Osteoblast (primary cell): ENCODE measurements at regions not wholly inside any gene's neighbourhood (a gene's known extent, or its start where the extent isn't known, plus 50 kb on each side); places are given as distances from the start of the nearest gene placed in this dataset.

Experiments used
- DNase-seq: peaks from one replicate; pipeline ENCODE4 v3.0.0; 2011; ENCODE audit warnings: low spot score, mixed read lengths; ENCODE audit not compliant: insufficient read length; ENCODE audit errors: missing footprints
- H2AFZ ChIP-seq: 2 replicates; pipeline ENCODE4 v1.6.0; 2011; ENCODE audit warnings: mild to moderate bottlenecking, low read length
- H3K27ac ChIP-seq: 2 replicates; pipeline ENCODE4 v1.5.1; 2011; ENCODE audit warnings: mild to moderate bottlenecking, low read depth, low read length, moderate library complexity
- H3K27me3 ChIP-seq: 2 replicates; pipeline ENCODE4 v1.6.0; 2012; ENCODE audit warnings: mild to moderate bottlenecking, control low read depth, inconsistent platforms, low read length, moderate library complexity; ENCODE audit not compliant: insufficient read depth
- H3K36me3 ChIP-seq: 2 replicates; pipeline ENCODE4 v1.5.1; 2011; ENCODE audit warnings: mild to moderate bottlenecking, low read length, control low read depth, moderate library complexity; ENCODE audit not compliant: insufficient read depth
- H3K4me1 ChIP-seq: 2 replicates; pipeline ENCODE4 v1.5.1; 2011; ENCODE audit warnings: mild to moderate bottlenecking, low read length, control low read depth, moderate library complexity; ENCODE audit not compliant: insufficient read depth
- H3K4me2 ChIP-seq: 2 replicates; pipeline ENCODE4 v1.6.0; 2011; ENCODE audit warnings: mild to moderate bottlenecking, low read length; ENCODE audit not compliant: insufficient read depth
- H3K4me3 ChIP-seq: fragments of 200-600 bp; sonication (generic); 3 replicates; pipeline ENCODE4 v1.5.1; 2012; ENCODE audit warnings: mild to moderate bottlenecking, low read length, inconsistent platforms; ENCODE audit not compliant: insufficient read depth
- H3K79me2 ChIP-seq: 2 replicates; pipeline ENCODE4 v1.6.0; 2012; ENCODE audit warnings: mild to moderate bottlenecking, low read length, control low read depth, inconsistent platforms; ENCODE audit not compliant: insufficient read depth
- H3K9me3 ChIP-seq: 2 replicates; pipeline ENCODE4 v1.5.1; 2011; ENCODE audit warnings: low read depth, low read length, control low read depth
- H4K20me1 ChIP-seq: 2 replicates; pipeline ENCODE4 v1.6.0; 2012; ENCODE audit warnings: mild to moderate bottlenecking, low read length, control low read depth; ENCODE audit not compliant: insufficient read depth
- CTCF ChIP-seq: IDR thresholded peaks from 2 replicates; pipeline ENCODE4 v1.5.1; 2011; ENCODE audit warnings: mild to moderate bottlenecking, low read depth, low read length, moderate library complexity; ENCODE audit errors: extremely low read depth

GRCh38 chr6:81486234-81486633, 266.2 kb downstream of the TENT5A start:
- TF ChIP-seq CTCF: no peak
- Histone ChIP-seq H3K36me3 (no peaks in the 10 kb centered on the region), H3K27ac (no peak overlapping the region), H3K4me3 (no peak overlapping the region), H3K4me2 (no peak overlapping the region), H3K79me2 (no peaks in the 10 kb centered on the region), H3K9me3 (no peaks in the 10 kb centered on the region), H4K20me1 (no peaks in the 10 kb centered on the region), H2AFZ (no peak overlapping the region), H3K27me3 (no peaks in the 10 kb centered on the region), H3K4me1 (no peaks in the 10 kb centered on the region)
- DNase-seq: no peak

GRCh38 chr6:81485395-81485794, 267.1 kb downstream of the TENT5A start:
- Histone ChIP-seq H3K4me1 (no peaks in the 10 kb centered on the region), H3K9me3 (no peaks in the 10 kb centered on the region), H4K20me1 (no peaks in the 10 kb centered on the region), H2AFZ (no peak overlapping the region), H3K4me2 (no peak overlapping the region), H3K27ac (no peak overlapping the region), H3K79me2 (no peaks in the 10 kb centered on the region), H3K27me3 (no peaks in the 10 kb centered on the region), H3K4me3 (no peak overlapping the region), H3K36me3 (no peaks in the 10 kb centered on the region)
- no peak for TF ChIP-seq CTCF
- no peak for DNase-seq

- no peaks in the 10 kb centered on the region for H3K79me2 ChIP-seq
- no peak for TF ChIP-seq CTCF
- no peak overlapping the region for H3K4me3 ChIP-seq
- no peaks in the 10 kb centered on the region for H3K4me1 ChIP-seq
- H2AFZ ChIP-seq: no peak overlapping the region
- no peak for DNase-seq
- no peak overlapping the region for H3K27ac ChIP-seq
- H3K27me3 ChIP-seq: no peaks in the 10 kb centered on the region
- H3K9me3 ChIP-seq: no peaks in the 10 kb centered on the region
- no peaks in the 10 kb centered on the region for H4K20me1 ChIP-seq
- H3K36me3 ChIP-seq: no peaks in the 10 kb centered on the region
- H3K4me2 ChIP-seq: no peak overlapping the region
Measured at GRCh38 chr6:81484251-81484650, 268.2 kb downstream of the TENT5A start.

- peaks cover 9% of the 10 kb centered on the region for H3K4me1 ChIP-seq
- H3K27ac ChIP-seq: no peak overlapping the region
- H3K36me3 ChIP-seq: no peaks in the 10 kb centered on the region
- no peak overlapping the region for H3K4me2 ChIP-seq
- TF ChIP-seq CTCF: no peak
- no peaks in the 10 kb centered on the region for H3K9me3 ChIP-seq
- H3K79me2 ChIP-seq: no peaks in the 10 kb centered on the region
- DNase-seq: no peak
- no peak overlapping the region for H3K4me3 ChIP-seq
- H2AFZ ChIP-seq: no peak overlapping the region
- H3K27me3 ChIP-seq: no peaks in the 10 kb centered on the region
- no peaks in the 10 kb centered on the region for H4K20me1 ChIP-seq
Measured at GRCh38 chr6:81480139-81480538, 272.3 kb downstream of the TENT5A start.
